ENCODE measurements at regions not wholly inside any gene's neighbourhood (a gene's known extent, or its start where the extent isn't known, plus 50 kb on each side); places are given as distances from the start of the nearest gene placed in this dataset.

DNA sequence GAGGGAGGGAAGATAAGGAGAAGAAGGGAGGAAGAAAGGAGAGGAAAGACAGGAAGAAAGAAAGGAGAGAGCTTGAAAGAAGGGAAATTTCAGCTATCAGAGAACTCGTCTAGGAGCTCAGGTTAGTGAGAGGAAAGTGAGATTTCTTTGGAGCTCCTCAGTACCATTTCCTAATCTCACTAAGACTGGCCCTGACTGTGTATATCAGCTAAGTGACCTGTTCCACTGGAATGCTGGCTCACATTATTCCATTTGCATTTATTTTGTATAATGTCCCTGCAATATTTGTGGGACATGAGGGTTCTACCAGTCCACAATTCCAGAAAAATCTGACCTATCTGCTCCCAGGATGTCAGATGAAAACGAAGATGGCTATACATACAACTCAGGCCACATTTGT lies 114.7 kb upstream of the CELF2 start:
- DNase-seq (no peak), ATAC-seq (no peak)

DNA sequence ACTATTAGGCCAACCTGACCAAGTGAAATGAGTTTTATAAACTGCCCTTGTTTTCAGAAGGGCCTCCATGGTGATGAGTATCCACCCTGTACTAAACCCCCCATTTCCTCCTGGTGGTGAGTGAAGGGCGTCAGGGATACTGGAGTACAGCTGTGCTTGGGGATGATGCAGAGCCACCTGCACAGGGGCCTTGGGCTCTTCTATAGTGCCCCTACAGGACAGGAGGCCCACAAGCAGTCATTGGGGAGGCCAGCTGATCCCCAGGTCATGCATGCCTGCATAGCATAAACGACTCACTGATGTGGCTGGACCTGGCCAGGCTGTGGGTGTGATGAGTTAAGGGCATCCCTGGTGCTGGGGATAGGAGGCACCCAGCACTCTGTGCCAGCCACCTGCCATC lies 114.1 kb upstream of the CELF2 start:
- ATAC-seq = no peak
- DNase-seq = no peak

DNA sequence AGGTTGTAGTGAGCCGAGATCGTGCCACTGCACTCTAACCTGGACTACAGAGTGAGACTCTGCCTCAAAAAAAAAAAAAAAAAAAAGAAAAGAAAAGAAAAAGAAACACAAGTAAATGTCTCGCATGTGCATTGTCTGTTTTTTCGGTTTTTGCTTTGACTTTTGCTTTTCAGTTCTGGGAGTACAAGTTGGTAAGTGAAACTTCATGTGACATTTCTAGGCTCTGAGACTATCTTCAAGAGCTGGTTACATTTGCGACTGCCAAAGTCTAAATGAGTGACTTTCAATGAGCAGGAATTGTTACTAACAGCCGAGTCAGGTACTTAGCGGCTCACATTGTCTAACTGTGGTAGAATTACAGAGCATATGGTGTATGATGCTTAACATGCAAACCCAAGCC lies 107.0 kb upstream of the CELF2 start:
- ATAC-seq (no peak), DNase-seq (no peak)

DNA sequence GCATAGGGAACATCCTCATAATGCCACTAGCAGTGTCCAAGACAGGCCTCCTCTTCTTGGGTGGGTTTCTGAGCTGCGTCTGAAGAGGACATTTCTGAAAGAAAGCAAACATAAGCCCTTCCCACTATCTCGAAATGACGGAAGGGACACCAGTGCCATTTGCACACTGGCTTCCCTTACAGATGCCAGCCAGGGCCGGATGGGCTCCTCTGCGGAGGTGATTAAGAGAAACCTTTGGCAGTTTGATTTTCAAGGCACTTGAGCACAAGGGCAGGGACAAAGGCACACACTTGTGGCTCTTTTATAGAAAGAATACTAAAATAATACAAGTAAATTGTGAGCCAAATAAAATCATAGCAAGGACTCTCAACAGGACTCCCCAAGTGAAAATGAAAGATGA lies 106.6 kb upstream of the CELF2 start:
- ATAC-seq (no peak), DNase-seq (no peak)

DNA sequence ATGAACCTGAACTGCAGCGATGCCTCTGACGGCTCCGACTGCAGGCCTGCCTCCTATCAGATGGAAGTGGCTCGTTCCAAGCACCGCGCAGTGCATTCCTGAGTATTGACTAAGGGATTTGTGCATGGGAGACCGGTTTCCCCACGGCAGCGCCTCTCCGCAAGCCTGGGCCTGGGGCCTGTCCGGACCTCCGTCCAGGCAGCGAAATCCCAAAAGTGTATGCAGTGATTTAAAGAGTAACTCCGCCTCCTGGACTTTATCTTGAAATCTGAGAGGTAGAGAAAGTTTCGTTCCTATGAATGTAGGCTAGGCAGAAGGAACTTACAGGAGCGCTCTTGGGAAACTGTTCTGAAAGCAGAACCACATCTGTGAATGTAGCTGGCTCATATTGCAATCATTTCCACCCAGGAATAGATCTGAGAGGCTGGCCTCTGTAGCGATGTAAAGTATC lies 106.2 kb upstream of the CELF2 start:
- no peak for DNase-seq
- ATAC-seq = no peak

DNA sequence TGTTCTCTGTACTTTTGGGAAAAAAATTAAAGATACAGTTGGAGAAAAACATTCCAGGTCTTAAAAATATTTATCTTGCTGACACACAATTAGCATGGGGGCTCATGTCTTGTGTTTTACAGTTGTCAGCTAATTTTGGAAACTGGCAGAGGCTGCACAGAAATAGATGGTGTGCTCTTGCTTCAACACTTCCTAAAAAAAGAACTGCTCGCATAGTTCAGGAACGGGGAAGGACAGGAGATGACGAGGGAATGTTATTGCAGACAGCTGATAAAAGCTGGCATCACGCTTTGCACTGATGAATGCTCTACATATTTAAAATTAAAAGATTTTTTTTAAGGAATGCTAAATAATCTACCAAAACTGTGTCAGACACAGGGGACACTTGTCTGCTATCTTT lies 103.5 kb upstream of the CELF2 start:
- no peak for ATAC-seq
- no peak for DNase-seq

DNA sequence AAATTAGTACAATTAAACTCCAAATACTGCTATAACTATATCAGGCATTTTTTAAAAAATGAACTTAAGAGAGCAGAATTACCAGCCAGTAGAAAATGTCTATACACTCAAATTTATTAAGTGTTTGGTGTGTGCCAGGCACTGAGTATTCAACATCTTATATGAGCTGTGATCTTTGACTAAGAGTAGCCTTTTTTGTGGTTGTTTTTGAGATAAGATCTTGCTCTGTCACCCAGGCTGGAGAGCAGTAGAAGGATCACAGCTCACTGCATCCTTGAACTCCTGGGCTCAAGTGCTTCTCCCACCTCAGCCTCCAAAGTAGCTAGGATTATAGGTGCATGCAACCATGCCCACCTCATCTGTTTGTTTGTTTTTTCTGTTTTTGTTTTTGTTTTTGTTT lies 102.5 kb upstream of the CELF2 start:
- no peak for DNase-seq
- no peak for ATAC-seq

DNA sequence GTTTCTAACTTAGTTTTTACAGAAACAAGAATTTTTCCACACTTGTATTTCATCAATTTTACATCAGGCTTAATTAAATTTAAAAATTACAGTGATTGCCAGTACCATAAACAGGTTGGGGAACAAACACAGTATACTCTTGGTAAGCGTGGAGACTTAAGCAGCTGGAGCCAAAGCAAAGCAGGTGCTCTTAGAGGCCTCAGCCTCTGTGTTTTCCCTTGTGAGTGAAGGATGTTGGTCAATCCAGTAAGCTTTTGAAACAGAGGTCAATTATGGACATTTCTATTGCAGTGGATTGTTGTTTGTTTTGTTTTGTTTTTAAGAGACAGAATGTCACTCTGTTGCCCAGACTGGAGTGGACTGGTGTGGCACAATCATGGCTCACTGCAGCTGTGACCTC lies 100.6 kb upstream of the CELF2 start:
- no peak for DNase-seq
- ATAC-seq = no peak

DNA sequence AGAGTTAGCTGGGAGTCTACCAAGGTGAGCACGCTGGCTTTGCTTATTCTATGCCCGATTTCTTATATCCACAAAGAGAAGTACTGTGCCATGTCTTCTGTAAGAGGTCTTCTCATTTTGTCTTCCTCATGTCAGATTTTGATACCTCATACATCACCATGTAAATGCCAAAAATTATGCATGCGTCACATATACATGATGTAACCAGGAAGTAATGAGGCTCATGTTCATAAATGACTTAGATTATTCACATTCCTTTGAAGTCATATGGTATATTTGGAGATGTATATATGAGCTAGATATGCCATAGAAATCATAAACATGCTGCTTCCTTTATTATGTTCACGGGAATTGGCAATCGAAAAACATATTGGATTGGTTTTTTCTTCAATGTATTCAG lies 97.7 kb upstream of the CELF2 start:
- ATAC-seq = no peak
- no peak for DNase-seq

DNA sequence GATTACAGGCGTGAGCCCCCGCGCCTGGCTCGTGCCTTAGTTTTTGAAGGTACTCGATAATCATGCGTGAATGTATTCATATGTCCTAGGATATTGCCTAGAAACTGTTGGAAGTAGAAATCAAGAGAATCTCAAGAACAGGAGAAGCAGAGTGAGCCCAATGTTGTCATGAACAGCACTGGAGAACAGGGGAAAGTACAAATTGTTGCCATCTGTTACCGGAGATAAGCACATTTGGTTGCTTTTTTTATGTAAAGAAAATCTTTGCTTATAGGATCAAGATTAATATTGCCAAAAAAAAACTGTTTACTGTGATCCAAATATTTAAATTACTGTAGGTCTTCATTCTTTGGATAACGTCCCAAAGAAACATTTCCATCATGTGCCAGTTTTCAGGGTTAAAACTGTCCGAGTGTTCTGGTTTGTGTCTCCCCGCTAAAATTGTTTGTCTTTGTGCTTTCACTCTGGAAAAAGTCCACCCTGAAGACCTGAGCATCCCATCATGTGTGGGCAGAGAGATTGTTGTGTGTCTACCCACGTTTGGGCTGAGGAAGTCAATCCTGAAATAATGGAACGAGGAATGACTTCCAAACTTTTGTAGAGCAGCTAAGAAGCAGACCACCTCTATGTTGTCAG lies 95.7 kb upstream of the CELF2 start:
- ATAC-seq (no peak), DNase-seq (no peak)

DNA sequence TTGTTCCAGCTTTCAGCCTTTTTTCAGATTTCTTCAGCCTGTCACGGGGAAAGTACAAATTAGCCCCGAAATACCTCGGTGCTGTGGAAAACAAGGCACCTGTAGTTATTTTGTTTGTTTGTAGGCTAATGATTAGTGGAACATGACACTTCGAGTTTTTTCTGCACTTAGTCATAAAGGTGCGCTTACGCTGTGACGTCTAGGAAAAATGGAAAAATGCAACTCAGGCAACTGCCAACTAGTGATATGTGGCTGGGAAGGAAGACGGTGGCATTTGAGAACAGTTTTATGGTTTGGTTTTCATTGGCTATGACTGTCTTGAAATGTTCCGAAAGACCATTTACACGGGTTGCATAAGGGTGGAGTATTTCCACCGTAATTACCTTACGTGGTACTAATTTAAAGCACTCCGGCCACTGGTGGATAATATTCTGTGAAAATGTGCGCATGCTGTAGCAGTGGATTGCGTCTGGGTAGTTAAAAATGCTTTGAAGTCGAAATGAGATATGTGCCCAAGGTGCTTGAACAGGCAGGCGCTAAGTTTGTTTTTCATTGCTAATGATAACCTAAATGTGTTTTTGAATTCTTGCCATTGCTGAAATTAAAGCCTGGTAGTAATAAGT lies 94.5 kb upstream of the CELF2 start:
- ATAC-seq (no peak), DNase-seq (no peak)

DNA sequence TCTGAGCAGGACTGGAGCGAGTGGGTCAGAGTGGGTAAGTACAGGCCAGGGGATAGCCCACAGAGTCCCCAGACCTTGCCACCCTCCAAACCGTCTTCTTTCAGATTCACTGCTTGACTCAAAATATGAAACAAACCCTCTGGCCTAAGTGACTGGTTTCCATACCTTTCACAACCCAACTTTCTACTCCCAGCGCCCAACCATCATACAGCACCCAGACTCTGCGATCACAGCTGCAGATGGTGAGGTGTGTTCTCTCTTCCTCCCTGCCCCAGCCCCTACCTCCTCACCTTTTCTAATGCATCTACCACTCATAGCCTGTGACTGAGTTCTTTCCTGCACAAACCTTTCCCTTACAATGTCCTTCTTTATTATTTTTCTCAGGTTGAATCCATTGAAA lies 92.0 kb upstream of the CELF2 start:
- DNase-seq = no peak

DNA sequence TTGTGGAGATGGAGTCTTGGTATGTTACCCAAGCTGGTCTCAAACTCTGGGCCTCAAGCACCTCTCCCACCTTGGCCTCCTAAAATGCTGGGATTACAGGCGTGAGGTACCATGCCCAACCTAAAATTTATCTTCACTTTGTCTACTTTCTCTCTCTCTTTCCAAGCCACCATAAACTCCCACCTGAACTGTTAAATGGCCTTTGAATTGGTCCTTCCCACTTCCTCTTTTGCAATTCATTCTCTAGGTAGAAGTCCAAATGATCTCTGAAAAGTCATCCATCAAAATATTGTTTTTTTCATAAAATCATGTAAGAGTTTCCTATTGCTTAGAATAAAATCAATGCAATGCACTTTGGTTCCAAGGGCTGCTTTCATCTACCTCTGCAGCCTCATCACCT lies 90.1 kb upstream of the CELF2 start:
- no peak for DNase-seq
- no peak for ATAC-seq

More for the DNA sequence above, 92.0 kb upstream of the CELF2 start:
- no peak for ATAC-seq

DNA sequence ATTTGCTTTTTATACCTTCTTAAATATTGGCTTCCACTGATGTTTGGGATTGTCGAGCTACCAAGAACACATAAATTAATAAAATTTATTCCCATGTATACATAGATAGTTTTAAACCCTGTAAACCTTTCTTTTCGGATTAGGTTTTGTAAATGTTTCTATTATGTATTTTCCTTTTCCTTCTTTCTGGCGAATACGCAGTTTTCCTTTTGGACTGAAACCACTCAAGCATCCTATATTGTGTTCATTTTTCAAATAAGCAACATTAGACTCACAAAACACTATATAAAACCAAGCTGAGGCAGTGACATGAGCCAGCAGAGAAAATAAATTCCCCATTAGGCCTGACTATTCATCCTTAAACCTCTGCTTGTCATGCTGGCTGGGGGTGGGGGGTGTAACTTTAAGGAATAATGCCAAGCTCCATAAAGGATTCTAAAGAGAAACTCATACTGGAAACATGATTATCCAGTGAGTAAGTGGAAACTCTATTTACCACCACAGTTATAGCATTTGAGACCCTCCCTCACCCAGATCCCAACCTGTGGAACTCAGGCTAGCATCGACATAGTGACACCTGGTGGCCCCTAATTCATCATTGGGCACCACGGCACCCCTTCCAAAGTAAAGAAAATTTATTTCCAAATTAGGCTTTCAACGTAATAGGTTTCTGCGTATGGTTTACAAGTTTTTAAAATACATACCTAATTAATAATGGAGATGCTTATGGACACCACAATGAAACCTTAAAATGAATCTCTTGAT lies 86.5 kb upstream of the CELF2 start:
- DNase-seq = no peak
- no peak for ATAC-seq

DNA sequence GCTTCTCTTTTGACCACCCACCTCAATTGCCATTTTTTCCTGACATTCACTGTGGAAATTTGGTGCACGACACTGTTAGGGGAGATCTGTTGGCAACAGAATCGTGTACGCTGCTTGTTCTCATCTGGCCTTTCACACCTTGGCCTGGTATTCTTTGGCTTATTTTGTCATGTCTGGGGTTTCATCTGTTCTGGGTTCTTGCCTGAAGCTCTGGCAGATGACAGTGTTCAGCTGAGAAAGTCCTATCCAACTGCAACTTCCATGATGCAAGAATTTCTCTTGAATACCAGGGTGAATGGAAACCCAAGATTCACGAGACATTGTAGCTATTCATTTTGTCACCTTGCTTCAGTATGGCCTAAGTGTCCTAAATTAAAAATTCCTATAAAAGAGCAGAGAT lies 82.6 kb upstream of the CELF2 start:
- DNase-seq = no peak
- ATAC-seq = no peak

DNA sequence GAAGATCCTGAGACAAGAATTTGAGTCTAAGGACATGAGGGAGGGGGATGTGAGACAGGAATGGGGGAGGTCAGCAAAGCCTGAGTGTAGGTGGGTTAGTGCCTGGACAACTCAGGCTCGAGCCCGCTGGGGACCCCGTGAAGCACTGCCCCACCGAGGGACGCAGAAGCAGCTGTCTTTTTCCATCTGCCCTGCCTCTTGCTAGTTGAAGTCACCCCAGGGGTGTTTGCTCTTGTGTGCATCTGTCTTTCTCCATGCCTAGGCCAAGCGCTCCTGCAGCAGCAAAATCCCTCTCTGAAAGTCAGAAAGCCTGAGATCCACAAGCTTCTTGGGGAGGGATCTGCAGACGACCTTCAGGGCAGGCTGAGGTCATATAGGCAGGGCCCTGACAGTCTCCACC lies 79.0 kb upstream of the CELF2 start:
- ATAC-seq = no peak
- DNase-seq = no peak

DNA sequence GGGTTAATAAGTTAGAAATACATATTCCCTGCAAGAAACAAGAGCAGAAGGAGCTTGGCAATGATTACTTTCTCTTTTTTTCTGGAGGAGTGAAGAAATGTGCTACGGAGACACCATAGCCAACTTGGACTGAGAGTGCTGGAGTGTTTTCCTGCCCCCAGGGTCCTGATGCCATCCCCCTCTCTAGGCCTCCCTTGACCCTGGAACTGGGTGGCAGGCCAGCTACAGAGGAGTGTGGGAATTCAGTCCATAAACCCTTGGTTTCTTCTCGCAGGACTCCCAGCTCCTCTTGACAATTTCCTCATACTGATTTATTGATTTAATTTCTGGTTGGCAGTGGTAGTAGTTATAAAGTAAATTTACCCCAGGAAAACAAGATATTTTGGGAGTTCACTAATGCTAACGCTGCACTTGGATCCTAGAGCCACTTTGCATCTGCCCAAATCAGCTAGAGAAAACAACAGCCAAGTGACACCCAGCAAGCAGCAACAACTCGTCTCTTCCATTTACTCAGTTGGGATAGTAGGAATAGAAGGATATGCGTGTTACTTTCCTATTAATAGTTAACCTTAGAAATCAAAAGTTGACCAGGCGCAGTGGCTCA lies 76.4 kb upstream of the CELF2 start:
- ATAC-seq = no peak
- no peak for DNase-seq

DNA sequence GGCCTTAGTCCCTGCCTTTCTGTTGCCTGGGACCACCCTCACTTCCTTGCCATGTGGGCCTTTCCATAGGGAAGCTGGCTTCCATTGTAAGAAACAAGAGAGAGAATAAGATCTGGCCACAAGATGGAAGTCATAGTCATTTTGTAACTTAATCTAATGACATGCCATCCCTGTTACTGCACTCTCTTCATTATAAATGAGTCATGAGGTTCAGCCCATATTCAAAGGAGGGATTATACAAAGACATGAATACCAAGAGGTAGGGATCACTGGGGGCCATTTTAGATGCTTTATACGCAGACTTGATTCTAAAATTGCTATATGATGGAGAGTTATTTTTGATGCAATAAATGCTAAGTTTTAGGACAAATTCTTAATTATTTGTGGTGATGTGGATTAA lies 75.2 kb upstream of the CELF2 start:
- ATAC-seq (no peak), DNase-seq (no peak)

DNA sequence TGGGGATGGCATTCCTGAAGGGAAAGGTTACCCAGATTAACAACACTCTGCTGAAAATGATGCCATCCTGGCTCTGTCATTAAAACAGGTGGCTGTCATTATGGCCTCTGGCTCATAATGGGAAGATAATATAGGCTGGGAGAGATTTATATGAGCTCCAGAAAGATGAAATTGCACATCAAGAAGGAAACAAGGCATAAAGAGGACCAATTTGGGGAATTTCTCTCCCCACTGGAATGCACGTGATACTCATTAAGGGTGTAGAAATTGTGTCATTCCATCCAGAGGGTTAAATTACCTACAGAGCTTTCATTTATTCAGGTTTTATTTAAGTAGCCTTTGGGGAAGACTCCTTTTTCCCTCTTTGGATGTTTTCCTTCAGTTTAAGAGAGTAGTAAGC lies 71.6 kb upstream of the CELF2 start:
- ATAC-seq (no peak), DNase-seq (no peak)

DNA sequence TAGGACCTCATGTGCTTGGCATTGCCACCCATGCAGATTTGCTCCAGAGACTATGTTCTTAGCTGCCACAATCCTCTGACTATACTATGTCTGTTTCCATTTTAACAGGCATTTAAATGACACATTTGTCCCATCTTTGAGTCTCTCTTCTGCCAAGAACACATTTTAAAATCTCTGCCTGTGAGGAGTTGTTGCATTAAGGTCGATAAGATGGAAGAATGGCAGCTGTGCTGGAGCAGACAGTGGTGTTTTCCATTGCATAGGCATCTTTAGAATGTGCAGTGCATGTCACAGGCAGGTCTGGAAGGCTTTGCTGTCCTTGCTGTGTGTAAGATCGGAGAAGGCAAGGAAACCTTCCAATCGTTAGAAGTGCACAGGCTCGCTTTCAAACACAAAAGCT lies 70.9 kb upstream of the CELF2 start:
- no peak for DNase-seq
- ATAC-seq = no peak

DNA sequence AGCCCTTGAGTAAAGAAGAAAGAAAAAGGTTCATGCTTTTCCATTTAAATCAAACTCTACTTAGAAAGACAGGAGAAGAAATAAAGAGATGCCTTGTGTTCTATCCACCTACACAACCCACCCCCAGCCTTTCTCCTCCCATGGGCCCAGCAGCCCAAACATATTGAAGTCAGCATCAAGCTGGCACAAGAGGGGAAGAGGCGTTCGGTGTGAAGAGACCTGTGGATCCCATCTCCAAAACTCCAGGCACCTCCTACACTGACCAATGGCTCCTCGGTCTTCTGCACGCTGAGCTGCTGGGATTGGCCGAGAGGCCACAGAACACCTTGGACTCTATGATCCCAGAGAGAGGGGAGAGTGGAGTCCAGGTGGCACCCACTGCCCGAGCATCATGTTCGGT lies 66.0 kb upstream of the CELF2 start:
- no peak for DNase-seq
- ATAC-seq = no peak

DNA sequence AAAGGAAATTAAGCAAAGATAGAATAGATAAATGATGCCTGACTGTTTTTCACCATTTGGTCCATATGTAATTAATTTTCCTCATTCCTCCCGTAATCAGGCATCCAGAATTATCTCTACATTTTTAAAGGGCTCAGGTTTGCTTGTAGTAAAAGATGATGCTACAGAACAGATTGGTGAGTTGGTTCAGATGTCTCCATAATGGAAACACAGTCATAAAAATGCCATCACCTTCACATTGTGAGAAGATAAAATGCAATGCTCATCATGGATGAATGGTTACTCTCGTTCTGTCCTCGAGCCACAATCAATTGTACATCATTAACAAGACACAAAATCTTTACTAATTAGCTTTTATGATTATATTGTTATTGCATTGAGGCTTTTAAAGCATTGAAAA lies 64.9 kb upstream of the CELF2 start:
- ATAC-seq (no peak), DNase-seq (no peak)

Data from stimulated activated naive CD8-positive, alpha-beta T cell treated with anti-CD3 and anti-CD28 coated beads, Interleukin-15, Interleukin-2, amounts not matched to agents 100 U/mL and 50 U/mL, for 24 hours (primary cell).